Esophagus muscularis mucosa (tissue), 4 donors: ENCODE measurements at regions not wholly inside any gene's neighbourhood (a gene's known extent, or its start where the extent isn't known, plus 50 kb on each side); places are given as distances from the start of the nearest gene placed in this dataset.

Experiments used
- DNase-seq: peaks from one replicate; pipeline ENCODE4 v3.0.0-alpha.2; 2017; ENCODE audit errors: extremely low spot score
- H3K27ac ChIP-seq, 4 donors: fragments of 200-600 bp; sonication (generic); replicated peaks in 1 of 4; 1 replicate in 3 of 4; 2 replicates in 1 of 4; pipeline ENCODE4 v1.5.1; 2016 to 2019; ENCODE audit warnings: mild to moderate bottlenecking in 1 of 4
- H3K27me3 ChIP-seq, 4 donors: fragments of 200-600 bp; sonication (generic); one replicate each; pipeline versions ENCODE4 v1.5.1 to v1.6.0; 2016 to 2019
- H3K36me3 ChIP-seq, 4 donors: fragments of 200-600 bp; sonication (generic); one replicate each; pipeline ENCODE4 v1.5.1; 2016 to 2019
- H3K4me1 ChIP-seq, 4 donors: fragments of 200-600 bp; sonication (generic); one replicate each; pipeline ENCODE4 v1.5.1; 2016 to 2019
- H3K4me3 ChIP-seq, 4 donors: fragments of 200-600 bp; sonication (generic); 1 replicate in 2 of 4; 2 replicates in 2 of 4; pipeline ENCODE4 v1.5.1; 2016 to 2019; ENCODE audit warnings: mild to moderate bottlenecking in 4 of 4, moderate library complexity in 1 of 4
- H3K9me3 ChIP-seq, 4 donors: fragments of 200-600 bp; sonication (generic); 1 replicate in 3 of 4; 2 replicates in 1 of 4; pipeline ENCODE4 v1.5.1; 2016 to 2019
- CTCF ChIP-seq, 3 experiments: fragments of 200-600 bp in 2 of 3; fragments of 450-650 bp in 1 of 3; sonication (generic) in 2 of 3; IDR thresholded peaks; one replicate each; pipeline ENCODE4 v1.5.1; 2017 to 2019; ENCODE audit warnings: antibody characterized with exemption in 3 of 3, mild to moderate bottlenecking in 2 of 3, moderate library complexity in 1 of 3
- EP300 ChIP-seq: sonication (generic); formaldehyde crosslinking; IDR thresholded peaks from one replicate; pipeline ENCODE4 v1.6.1; 2017; ENCODE audit warnings: antibody characterized with exemption
- POLR2A ChIP-seq: fragments of 450-650 bp; IDR thresholded peaks from one replicate; pipeline ENCODE4 v1.6.1; 2017; ENCODE audit warnings: antibody characterized with exemption, moderate library complexity, mild to moderate bottlenecking, low read depth
- POLR2AphosphoS5 ChIP-seq, 2 donors: sonication (generic); formaldehyde crosslinking; IDR thresholded peaks; one replicate each; pipeline ENCODE4 v1.6.1; 2017; ENCODE audit warnings: antibody characterized with exemption in 2 of 2
- WGBS: methylation state at CpG from one replicate; pipeline ENCODE4 v1.1.5; 2018; 5-methylcytosine and 5-hydroxymethylcytosine counted together
- intact Hi-C: fragments of 100-400 bp; cut with DNase I; formaldehyde crosslinking; loops from one replicate; pipeline ENCODE4 v1.15.1; 2023

GRCh38 chr2:158004126-158004764 is 97.4 kb upstream of the UPP2 start:
- 42% methylated on average over 8 of the region's 8 CpGs for WGBS
- Histone ChIP-seq H3K27me3 (no peaks in the 10 kb centered on the region), H3K36me3 (no peaks in the 10 kb centered on the region), H3K4me1 (peaks cover 0 to 6% (median 4%) of the 10 kb centered on the region in 4 donors), H3K9me3 (no peaks in the 10 kb centered on the region), H3K4me3 (no peak overlapping the region), H3K27ac (no peak overlapping the region)
- TF ChIP-seq POLR2A, result no peak
- TF ChIP-seq EP300, result no peak
- no peak for TF ChIP-seq POLR2AphosphoS5 (IDR thresholded peaks at IDR 0.05)
- no peak for TF ChIP-seq CTCF (IDR thresholded peaks at IDR 0.05)
- intact Hi-C loops, result no loop called here
- no peak for DNase-seq

- Histone ChIP-seq H3K27ac (no peak overlapping the region), H3K27me3 (no peaks in the 10 kb centered on the region), H3K9me3 (no peaks in the 10 kb centered on the region), H3K4me3 (no peak overlapping the region), H3K4me1 (no peaks in the 10 kb centered on the region), H3K36me3 (no peaks in the 10 kb centered on the region)
- TF ChIP-seq POLR2AphosphoS5 (IDR thresholded peaks at IDR 0.05), result no peak
- no peak for TF ChIP-seq POLR2A
- no peak for TF ChIP-seq EP300
- no peak for TF ChIP-seq CTCF (IDR thresholded peaks at IDR 0.05)
- intact Hi-C loops, result no loop called here
- DNase-seq, result no peak
- WGBS, result 87% methylated on average over 4 of the region's 4 CpGs
Observed at GRCh38 chr2:158002079-158002478, 99.6 kb upstream of the UPP2 start.

GRCh38 chr2:157996799-157997198 is 104.9 kb upstream of the UPP2 start:
- no peak for DNase-seq
- Histone ChIP-seq H3K4me3 (no peak overlapping the region), H3K4me1 (no peaks in the 10 kb centered on the region), H3K9me3 (no peaks in the 10 kb centered on the region), H3K36me3 (no peaks in the 10 kb centered on the region), H3K27ac (no peak overlapping the region), H3K27me3 (no peaks in the 10 kb centered on the region)
- intact Hi-C loops, result no loop called here
- TF ChIP-seq POLR2A (no peak), POLR2AphosphoS5 (IDR thresholded peaks at IDR 0.05) (no peak), EP300 (no peak), CTCF (IDR thresholded peaks at IDR 0.05) (no peak)
- 38% methylated on average over 1 of the region's 1 CpG for WGBS

- TF ChIP-seq POLR2A, result no peak
- TF ChIP-seq CTCF (IDR thresholded peaks at IDR 0.05), result no peak
- TF ChIP-seq POLR2AphosphoS5 (IDR thresholded peaks at IDR 0.05), result no peak
- TF ChIP-seq EP300, result no peak
- Histone ChIP-seq H3K27me3 (no peaks in the 10 kb centered on the region), H3K27ac (no peak overlapping the region), H3K9me3 (no peaks in the 10 kb centered on the region), H3K4me1 (no peaks in the 10 kb centered on the region), H3K4me3 (no peak overlapping the region), H3K36me3 (no peaks in the 10 kb centered on the region)
- intact Hi-C loops, result no loop called here
- 85% methylated on average over 1 of the region's 1 CpG for WGBS
- no peak for DNase-seq
Observed at GRCh38 chr2:157995117-157995516, 106.6 kb upstream of the UPP2 start.

- WGBS, result 64% methylated on average over 6 of the region's 6 CpGs
- Histone ChIP-seq H3K36me3 (no peaks in the 10 kb centered on the region), H3K4me1 (no peaks in the 10 kb centered on the region), H3K27ac (no peak overlapping the region), H3K27me3 (no peaks in the 10 kb centered on the region), H3K4me3 (no peak overlapping the region), H3K9me3 (no peaks in the 10 kb centered on the region)
- TF ChIP-seq POLR2A, result no peak
- TF ChIP-seq EP300, result no peak
- intact Hi-C loops, result no loop called here
- DNase-seq, result no peak
Observed at GRCh38 chr2:157991932-157992331, 109.7 kb upstream of the UPP2 start.
